ENCODE measurements at regions not wholly inside any gene's neighbourhood (a gene's known extent, or its start where the extent isn't known, plus 50 kb on each side); places are given as distances from the start of the nearest gene placed in this dataset.
"Not testable (repeated sequence)": the region's sequence is repeated elsewhere in the genome, so short reads cannot be mapped to it uniquely, and the experiment has no call there.

DNA sequence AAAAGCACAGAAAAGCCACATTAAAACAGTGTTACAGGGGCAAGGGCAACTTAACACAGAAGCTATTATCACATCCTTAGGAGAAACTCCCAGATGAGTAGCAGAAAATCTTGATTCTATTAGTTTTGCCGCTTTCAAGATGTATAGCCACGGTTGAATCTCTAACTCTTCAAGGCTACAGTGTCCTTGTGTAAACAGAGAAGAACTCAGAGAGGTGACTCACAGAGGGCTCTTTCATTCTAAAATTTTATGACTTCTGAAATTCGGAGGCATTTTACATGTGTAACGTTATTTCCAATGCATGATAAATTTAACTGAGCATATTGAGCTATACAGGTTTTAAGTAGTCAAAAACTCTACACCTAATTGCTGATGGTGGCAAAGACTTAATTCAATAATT lies 846.6 kb downstream of the GBE1 start:
- TF ChIP-seq, protein P1, sequence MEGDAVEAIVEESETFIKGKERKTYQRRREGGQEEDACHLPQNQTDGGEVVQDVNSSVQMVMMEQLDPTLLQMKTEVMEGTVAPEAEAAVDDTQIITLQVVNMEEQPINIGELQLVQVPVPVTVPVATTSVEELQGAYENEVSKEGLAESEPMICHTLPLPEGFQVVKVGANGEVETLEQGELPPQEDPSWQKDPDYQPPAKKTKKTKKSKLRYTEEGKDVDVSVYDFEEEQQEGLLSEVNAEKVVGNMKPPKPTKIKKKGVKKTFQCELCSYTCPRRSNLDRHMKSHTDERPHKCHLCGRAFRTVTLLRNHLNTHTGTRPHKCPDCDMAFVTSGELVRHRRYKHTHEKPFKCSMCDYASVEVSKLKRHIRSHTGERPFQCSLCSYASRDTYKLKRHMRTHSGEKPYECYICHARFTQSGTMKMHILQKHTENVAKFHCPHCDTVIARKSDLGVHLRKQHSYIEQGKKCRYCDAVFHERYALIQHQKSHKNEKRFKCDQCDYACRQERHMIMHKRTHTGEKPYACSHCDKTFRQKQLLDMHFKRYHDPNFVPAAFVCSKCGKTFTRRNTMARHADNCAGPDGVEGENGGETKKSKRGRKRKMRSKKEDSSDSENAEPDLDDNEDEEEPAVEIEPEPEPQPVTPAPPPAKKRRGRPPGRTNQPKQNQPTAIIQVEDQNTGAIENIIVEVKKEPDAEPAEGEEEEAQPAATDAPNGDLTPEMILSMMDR (conservative IDR thresholded peaks at IDR 0.05), result no peak

DNA sequence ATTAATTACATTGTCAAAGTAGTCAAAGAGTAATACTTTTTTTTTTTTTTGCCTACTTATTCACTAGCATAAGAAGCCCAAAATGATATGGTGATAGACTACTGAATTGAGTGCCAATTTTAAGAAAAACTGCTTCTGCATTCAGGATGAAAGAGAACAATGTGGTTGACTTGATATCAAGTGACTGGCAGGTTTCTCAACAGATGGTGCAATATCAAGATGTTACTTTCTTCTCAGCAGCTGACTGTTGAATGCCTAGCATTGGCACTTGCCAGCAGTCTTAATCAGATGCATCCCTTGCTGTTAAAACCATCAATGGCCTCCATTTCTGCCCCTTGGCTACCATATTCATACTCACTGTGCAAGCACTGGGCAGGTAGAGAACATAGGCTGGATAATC lies 863.2 kb downstream of the GBE1 start:
- no peaks in the 10 kb centered on the region for H3K36me3 Mint-ChIP-seq
- no peaks in the 10 kb centered on the region for H3K4me1 Mint-ChIP-seq (ENCODE audit: unreplicated experiment)
- no peaks in the 10 kb centered on the region for H3K27me3 Mint-ChIP-seq
- H3K4me3 Mint-ChIP-seq, result no peak overlapping the region
- H3K9me3 Mint-ChIP-seq, result no peaks in the 10 kb centered on the region
- H3K27ac Mint-ChIP-seq, result no peak overlapping the region
- TF ChIP-seq, protein P1 (conservative IDR thresholded peaks at IDR 0.05), result no peak
- DNase-seq (ENCODE audit: extremely low spot score, unreplicated experiment), result no peak

More for the DNA sequence above, 846.6 kb downstream of the GBE1 start:
- Mint-ChIP-seq H3K4me3 (no peak overlapping the region), H3K27ac (no peak overlapping the region), H3K36me3 (no peaks in the 10 kb centered on the region), H3K4me1 (ENCODE audit: unreplicated experiment) (no peaks in the 10 kb centered on the region), H3K27me3 (no peaks in the 10 kb centered on the region), H3K9me3 (no peaks in the 10 kb centered on the region)
- no peak for DNase-seq (ENCODE audit: extremely low spot score, unreplicated experiment)

DNA sequence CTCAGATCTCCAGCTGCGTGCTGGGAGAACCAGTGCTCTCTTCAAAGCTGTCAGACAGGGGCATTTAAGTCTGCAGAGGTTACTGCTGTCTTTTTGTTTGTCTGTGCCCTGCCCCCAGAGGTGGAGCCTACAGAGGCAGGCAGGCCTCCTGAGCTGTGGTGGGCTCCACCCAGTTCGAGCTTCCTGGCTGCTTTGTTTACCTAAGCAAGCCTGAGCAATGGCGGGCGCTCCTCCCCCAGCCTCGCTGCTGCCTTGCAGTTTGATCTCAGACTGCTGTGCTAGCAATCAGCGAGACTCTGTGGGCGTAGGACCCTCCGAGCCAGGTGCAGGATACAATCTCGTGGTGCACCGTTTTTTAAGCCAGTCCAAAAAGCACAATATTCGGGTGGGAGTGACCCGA lies 864.4 kb downstream of the GBE1 start:
- DNase-seq (ENCODE audit: extremely low spot score, unreplicated experiment); H3K9me3 Mint-ChIP-seq; H3K4me3 Mint-ChIP-seq: not testable (repeated sequence)

DNA sequence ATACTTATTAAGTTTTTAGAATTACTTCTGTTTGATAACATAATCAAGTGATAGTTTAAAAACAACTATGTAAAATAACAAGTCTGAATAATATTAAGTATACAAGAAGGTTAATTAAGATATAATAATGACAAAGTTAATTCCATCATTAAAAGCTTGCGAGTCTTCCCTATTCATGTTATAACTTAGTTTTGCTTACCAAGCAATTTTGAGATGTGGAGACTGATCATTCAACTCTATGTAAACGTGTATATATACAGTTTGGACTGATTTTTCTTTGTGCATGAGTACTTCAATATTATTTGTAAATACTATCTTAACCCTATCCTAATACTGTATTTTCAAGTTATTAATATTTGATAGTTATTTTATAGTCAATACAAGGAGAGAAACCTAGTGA lies 870.9 kb downstream of the GBE1 start:
- peaks cover 4% of the 10 kb centered on the region for H3K9me3 Mint-ChIP-seq
- DNase-seq (ENCODE audit: extremely low spot score, unreplicated experiment), result no peak
- H3K36me3 Mint-ChIP-seq, result no peaks in the 10 kb centered on the region
- TF ChIP-seq, protein P1 (conservative IDR thresholded peaks at IDR 0.05), result no peak
- H3K27me3 Mint-ChIP-seq, result no peaks in the 10 kb centered on the region
- H3K27ac Mint-ChIP-seq, result no peak overlapping the region
- H3K4me3 Mint-ChIP-seq, result no peak overlapping the region
- no peaks in the 10 kb centered on the region for H3K4me1 Mint-ChIP-seq (ENCODE audit: unreplicated experiment)

More for the DNA sequence above, 864.4 kb downstream of the GBE1 start:
- not testable (repeated sequence) for H3K4me1 Mint-ChIP-seq (ENCODE audit: unreplicated experiment); H3K27me3 Mint-ChIP-seq; H3K36me3 Mint-ChIP-seq; H3K27ac Mint-ChIP-seq

DNA sequence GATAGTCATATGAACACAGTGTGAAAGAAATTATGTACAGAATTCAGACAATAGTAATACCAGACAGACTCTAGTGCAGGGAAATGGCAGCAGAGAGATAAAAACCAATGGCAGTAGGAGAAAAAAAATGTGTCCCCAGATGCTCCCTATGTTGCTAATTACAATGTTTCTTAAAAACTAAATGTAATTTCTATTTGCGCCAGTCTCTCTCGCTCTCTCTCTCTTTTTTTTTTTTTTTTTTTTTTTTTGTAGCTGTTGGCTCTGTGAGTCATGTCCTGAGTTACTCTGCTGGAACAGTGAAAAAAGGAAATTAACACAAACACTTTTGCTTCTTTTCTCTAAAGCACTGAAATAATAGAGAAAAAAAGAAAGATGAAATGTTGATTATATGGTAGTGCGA lies 871.9 kb downstream of the GBE1 start:
- DNase-seq (ENCODE audit: extremely low spot score, unreplicated experiment), result no peak
- Mint-ChIP-seq H3K27me3 (no peaks in the 10 kb centered on the region), H3K4me1 (ENCODE audit: unreplicated experiment) (no peaks in the 10 kb centered on the region), H3K36me3 (no peaks in the 10 kb centered on the region), H3K9me3 (peaks cover 4% of the 10 kb centered on the region), H3K4me3 (no peak overlapping the region), H3K27ac (no peak overlapping the region)
- TF ChIP-seq, protein P1 (conservative IDR thresholded peaks at IDR 0.05), result no peak

DNA sequence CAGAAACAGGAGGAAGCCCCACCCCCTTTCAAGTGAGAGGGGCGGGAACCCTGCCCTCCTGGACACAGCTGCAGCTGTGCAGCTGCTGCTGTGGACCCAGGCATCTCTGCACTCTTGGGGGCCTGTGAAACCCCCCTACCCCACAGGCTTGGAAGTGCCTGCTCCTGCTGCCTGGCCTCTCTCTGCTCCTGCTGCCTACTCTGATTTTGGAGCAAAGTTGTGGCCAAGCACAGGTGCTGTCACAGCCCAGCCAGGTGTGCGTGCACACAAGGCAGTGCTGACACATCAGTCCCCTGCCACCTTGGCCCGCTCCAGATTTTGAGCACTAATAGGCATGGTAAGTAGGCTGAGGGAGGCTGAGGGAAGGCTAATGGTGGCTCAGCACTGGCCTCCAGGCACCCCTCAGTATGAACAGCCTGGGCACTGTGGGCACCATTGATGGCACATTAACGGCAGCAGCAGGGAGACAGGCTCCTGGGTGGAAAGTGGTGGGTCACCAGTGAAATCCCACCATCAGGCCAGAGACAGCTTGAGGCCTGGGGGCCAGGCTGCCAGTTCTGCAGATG lies 890.9 kb downstream of the GBE1 start:
- Mint-ChIP-seq H3K27ac (no peak overlapping the region), H3K27me3 (no peaks in the 10 kb centered on the region), H3K4me3 (no peak overlapping the region), H3K4me1 (ENCODE audit: unreplicated experiment) (no peaks in the 10 kb centered on the region), H3K9me3 (no peaks in the 10 kb centered on the region), H3K36me3 (no peaks in the 10 kb centered on the region)
- TF ChIP-seq, protein P1 (conservative IDR thresholded peaks at IDR 0.05), result no peak
- DNase-seq (ENCODE audit: extremely low spot score, unreplicated experiment), result no peak
